UCSD-AML1 (cell line): ENCODE measurements at regions not wholly inside any gene's neighbourhood (a gene's known extent, or its start where the extent isn't known, plus 50 kb on each side); places are given as distances from the start of the nearest gene placed in this dataset.
"Not testable (repeated sequence)": the region's sequence is repeated elsewhere in the genome, so short reads cannot be mapped to it uniquely, and the experiment has no call there.

Experiments
- DNase-seq: peaks from one replicate; lab custom pipeline; 2025; ENCODE audit not compliant: unreplicated experiment; lab: John Stamatoyannopoulos, UW

GRCh38 chr5:57658018-57658417 lies 175.4 kb upstream of the ACTBL2 start:
- no peak for DNase-seq

GRCh38 chr5:57655228-57655627 lies 172.6 kb upstream of the ACTBL2 start:
- no peak for DNase-seq

GRCh38 chr5:57653636-57654290 lies 171.2 kb upstream of the ACTBL2 start:
- DNase-seq, result no peak

GRCh38 chr5:57651127-57651526 lies 168.5 kb upstream of the ACTBL2 start:
- no peak for DNase-seq

GRCh38 chr5:57650360-57651069 lies 167.9 kb upstream of the ACTBL2 start:
- DNase-seq, result peak; percentile 13

GRCh38 chr5:57642698-57643097 lies 160.1 kb upstream of the ACTBL2 start:
- no peak for DNase-seq

GRCh38 chr5:57642066-57642465 lies 159.5 kb upstream of the ACTBL2 start:
- no peak for DNase-seq

- no peak for DNase-seq
These were observed 152.7 kb upstream of the ACTBL2 start for GRCh38 chr5:57635146-57635777.

- no peak for DNase-seq
These were observed 150.3 kb upstream of the ACTBL2 start for GRCh38 chr5:57632937-57633336.

GRCh38 chr5:57631139-57631538 lies 148.5 kb upstream of the ACTBL2 start:
- not testable (repeated sequence) for DNase-seq

- no peak for DNase-seq
These were observed 145.1 kb upstream of the ACTBL2 start for GRCh38 chr5:57627661-57628060.

- DNase-seq, result no peak
These were observed 144.1 kb upstream of the ACTBL2 start for GRCh38 chr5:57626703-57627102.

- DNase-seq, result no peak
These were observed 139.0 kb upstream of the ACTBL2 start for GRCh38 chr5:57621624-57622023.

- no peak for DNase-seq
These were observed 136.3 kb upstream of the ACTBL2 start for GRCh38 chr5:57618767-57619381.

GRCh38 chr5:57613741-57614140 lies 131.1 kb upstream of the ACTBL2 start:
- DNase-seq, result no peak

- DNase-seq, result no peak
These were observed 128.6 kb upstream of the ACTBL2 start for GRCh38 chr5:57611177-57611576.

GRCh38 chr5:57608542-57608941 lies 125.9 kb upstream of the ACTBL2 start:
- DNase-seq, result no peak

GRCh38 chr5:57601996-57602395 lies 119.4 kb upstream of the ACTBL2 start:
- no peak for DNase-seq

GRCh38 chr5:57600321-57600720 lies 117.7 kb upstream of the ACTBL2 start:
- no peak for DNase-seq

GRCh38 chr5:57598756-57599155 lies 116.1 kb upstream of the ACTBL2 start:
- no peak for DNase-seq

GRCh38 chr5:57598097-57598496 lies 115.5 kb upstream of the ACTBL2 start:
- DNase-seq, result no peak

GRCh38 chr5:57595523-57595991 lies 112.9 kb upstream of the ACTBL2 start:
- no peak for DNase-seq
